ACHN (cell line): ENCODE measurements at regions not wholly inside any gene's neighbourhood (a gene's known extent, or its start where the extent isn't known, plus 50 kb on each side); places are given as distances from the start of the nearest gene placed in this dataset.

Source experiments
- DNase-seq: peaks from one replicate; pipeline ENCODE4 v3.0.0-alpha.2; 2015
- in situ Hi-C: cut with HindIII; loops from 2 replicates; pipeline ENCODE4 v1.10.0; 2017; ENCODE audit warnings: low sequenced_read_pairs, low pct_ligation_motif_present, low pct_unique_long_range_greater_than_20kb

- in situ Hi-C loops = no loop called here
- no peak for DNase-seq
Observed at GRCh38 chr1:222157612-222158011, 390.3 kb downstream of the HHIPL2 start.

- in situ Hi-C loops = no loop called here
- no peak for DNase-seq
Observed at GRCh38 chr1:222140206-222140605, 398.3 kb upstream of the DUSP10 start.

GRCh38 chr1:222138095-222138494, 396.2 kb upstream of the DUSP10 start:
- in situ Hi-C loops = no loop called here
- no peak for DNase-seq

- no peak for DNase-seq
- in situ Hi-C loops = no loop called here
Observed at GRCh38 chr1:222136869-222137268, 395.0 kb upstream of the DUSP10 start.

GRCh38 chr1:222129041-222129440, 387.2 kb upstream of the DUSP10 start:
- in situ Hi-C loops = no loop called here
- no peak for DNase-seq

- in situ Hi-C loops = no loop called here
Observed at GRCh38 chr1:222127526-222128152, 385.8 kb upstream of the DUSP10 start.

GRCh38 chr1:222127096-222127495, 385.2 kb upstream of the DUSP10 start:
- no peak for DNase-seq
- in situ Hi-C loops = no loop called here

More at GRCh38 chr1:222127526-222128152, 385.8 kb upstream of the DUSP10 start:
- DNase-seq = no peak

- no peak for DNase-seq
Observed at GRCh38 chr1:222126052-222126451, 384.2 kb upstream of the DUSP10 start.

GRCh38 chr1:222124602-222125001, 382.7 kb upstream of the DUSP10 start:
- in situ Hi-C loops = no loop called here
- DNase-seq = no peak

More at GRCh38 chr1:222126052-222126451, 384.2 kb upstream of the DUSP10 start:
- in situ Hi-C loops = no loop called here

- in situ Hi-C loops = no loop called here
- DNase-seq = no peak
Observed at GRCh38 chr1:222123111-222123510, 381.2 kb upstream of the DUSP10 start.

GRCh38 chr1:222117809-222118208, 375.9 kb upstream of the DUSP10 start:
- DNase-seq = no peak
- in situ Hi-C loops = no loop called here

- in situ Hi-C loops = no loop called here
- no peak for DNase-seq
Observed at GRCh38 chr1:222114536-222115156, 372.8 kb upstream of the DUSP10 start.

GRCh38 chr1:222109836-222110235, 367.9 kb upstream of the DUSP10 start:
- no peak for DNase-seq
- in situ Hi-C loops = no loop called here

- in situ Hi-C loops = no loop called here
Observed at GRCh38 chr1:222107975-222108374, 366.1 kb upstream of the DUSP10 start.

GRCh38 chr1:222107267-222107666, 365.4 kb upstream of the DUSP10 start:
- in situ Hi-C loops = no loop called here
- no peak for DNase-seq

More at GRCh38 chr1:222107975-222108374, 366.1 kb upstream of the DUSP10 start:
- DNase-seq = no peak

GRCh38 chr1:222106377-222106776, 364.5 kb upstream of the DUSP10 start:
- in situ Hi-C loops = no loop called here
- DNase-seq = no peak

GRCh38 chr1:222105861-222106260, 364.0 kb upstream of the DUSP10 start:
- DNase-seq = no peak
- in situ Hi-C loops = no loop called here

GRCh38 chr1:222105393-222105737, 363.5 kb upstream of the DUSP10 start:
- in situ Hi-C loops = no loop called here
- no peak for DNase-seq

- DNase-seq = no peak
- in situ Hi-C loops = no loop called here
Observed at GRCh38 chr1:222104694-222105392, 363.0 kb upstream of the DUSP10 start.

GRCh38 chr1:222104097-222104496, 362.2 kb upstream of the DUSP10 start:
- no peak for DNase-seq

More at GRCh38 chr1:222104097-222104496, 362.2 kb upstream of the DUSP10 start:
- in situ Hi-C loops = no loop called here
